ENCODE measurements at regions not wholly inside any gene's neighbourhood (a gene's known extent, or its start where the extent isn't known, plus 50 kb on each side); places are given as distances from the start of the nearest gene placed in this dataset.

DNA sequence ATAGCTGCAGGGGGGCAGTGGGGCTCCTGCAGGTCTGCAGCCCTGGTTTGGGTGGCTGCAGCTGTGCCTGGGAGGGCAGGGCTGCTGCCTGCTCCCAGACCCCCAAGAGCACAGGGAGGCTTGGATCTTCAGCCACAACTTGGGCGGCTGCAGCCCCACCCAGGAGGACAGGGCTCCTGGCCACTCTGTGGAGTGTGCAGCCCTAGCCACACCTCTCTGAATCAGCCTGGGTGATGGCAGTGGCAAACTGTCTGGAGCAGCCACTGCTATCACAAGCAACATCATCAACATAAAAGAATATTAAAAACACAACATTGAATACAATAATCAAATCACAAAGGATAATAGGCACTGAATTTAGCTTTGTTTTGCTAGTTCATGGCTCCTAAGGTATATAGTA lies 164.9 kb upstream of the SLC27A6 start:
- H3K4me3 ChIP-seq, result no peak overlapping the region
- H3K27ac ChIP-seq, result no peak overlapping the region
- TF ChIP-seq, protein P1, sequence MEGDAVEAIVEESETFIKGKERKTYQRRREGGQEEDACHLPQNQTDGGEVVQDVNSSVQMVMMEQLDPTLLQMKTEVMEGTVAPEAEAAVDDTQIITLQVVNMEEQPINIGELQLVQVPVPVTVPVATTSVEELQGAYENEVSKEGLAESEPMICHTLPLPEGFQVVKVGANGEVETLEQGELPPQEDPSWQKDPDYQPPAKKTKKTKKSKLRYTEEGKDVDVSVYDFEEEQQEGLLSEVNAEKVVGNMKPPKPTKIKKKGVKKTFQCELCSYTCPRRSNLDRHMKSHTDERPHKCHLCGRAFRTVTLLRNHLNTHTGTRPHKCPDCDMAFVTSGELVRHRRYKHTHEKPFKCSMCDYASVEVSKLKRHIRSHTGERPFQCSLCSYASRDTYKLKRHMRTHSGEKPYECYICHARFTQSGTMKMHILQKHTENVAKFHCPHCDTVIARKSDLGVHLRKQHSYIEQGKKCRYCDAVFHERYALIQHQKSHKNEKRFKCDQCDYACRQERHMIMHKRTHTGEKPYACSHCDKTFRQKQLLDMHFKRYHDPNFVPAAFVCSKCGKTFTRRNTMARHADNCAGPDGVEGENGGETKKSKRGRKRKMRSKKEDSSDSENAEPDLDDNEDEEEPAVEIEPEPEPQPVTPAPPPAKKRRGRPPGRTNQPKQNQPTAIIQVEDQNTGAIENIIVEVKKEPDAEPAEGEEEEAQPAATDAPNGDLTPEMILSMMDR (IDR thresholded peaks at IDR 0.05), result no peak
- TF ChIP-seq POLR2A (IDR thresholded peaks at IDR 0.05), result no peak
- no peaks in the 10 kb centered on the region for H3K27me3 ChIP-seq
- H3K4me1 ChIP-seq, result no peaks in the 10 kb centered on the region
- H3K36me3 ChIP-seq, result no peaks in the 10 kb centered on the region
- intact Hi-C loops (cut with DNase I), result no loop called here
- WGBS, 2 donors, result no CpG with 5 or more reads among the region's 1 CpG
- no peak for DNase-seq
- no peaks in the 10 kb centered on the region for H3K9me3 ChIP-seq

GRCh38 chr5:128813317-128814070 lies 151.8 kb upstream of the SLC27A6 start:
- Histone ChIP-seq H3K27me3 (no peaks in the 10 kb centered on the region), H3K9me3 (no peaks in the 10 kb centered on the region), H3K4me3 (no peak overlapping the region), H3K4me1 (no peaks in the 10 kb centered on the region), H3K36me3 (no peaks in the 10 kb centered on the region), H3K27ac (no peak overlapping the region)
- intact Hi-C loops (cut with DNase I), result no loop called here
- TF ChIP-seq POLR2A (IDR thresholded peaks at IDR 0.05), result no peak
- TF ChIP-seq, protein P1 (IDR thresholded peaks at IDR 0.05), result no peak
- DNase-seq, result no peak
- 80 to 85% methylated on average over 4 of the region's 4 CpGs for WGBS, 2 donors

DNA sequence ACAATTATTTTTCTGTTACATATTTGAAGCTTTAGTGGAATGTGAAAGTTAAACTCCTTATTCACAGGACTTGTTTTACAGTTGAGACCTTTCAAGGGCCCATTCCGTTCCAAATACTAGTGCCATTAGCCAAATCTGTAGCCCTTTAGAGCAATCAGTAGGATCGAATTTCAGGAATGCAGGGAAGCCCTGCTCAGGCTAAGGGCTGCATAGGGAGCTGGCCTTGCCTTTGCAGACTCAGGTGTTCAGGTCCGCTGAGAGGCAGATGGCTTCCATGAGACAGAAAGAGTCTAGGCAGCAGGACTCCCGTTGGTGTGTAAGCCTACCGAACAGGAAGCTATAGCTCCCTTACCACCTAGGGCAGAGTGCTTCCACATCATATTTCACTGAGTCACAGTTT lies 150.1 kb upstream of the SLC27A6 start:
- no peaks in the 10 kb centered on the region for H3K36me3 ChIP-seq

GRCh38 chr5:128825826-128826225 lies 139.5 kb upstream of the SLC27A6 start:
- intact Hi-C loops (cut with DNase I), result no loop called here
- no peak overlapping the region for H3K27ac ChIP-seq
- WGBS, 2 donors, result 8 to 26% methylated on average over 1 of the region's 1 CpG

More for the DNA sequence above, 150.1 kb upstream of the SLC27A6 start:
- no peak overlapping the region for H3K27ac ChIP-seq
- 61 to 71% methylated on average over 5 of the region's 5 CpGs for WGBS, 2 donors
- TF ChIP-seq POLR2A (IDR thresholded peaks at IDR 0.05), result no peak
- TF ChIP-seq, protein P1 (IDR thresholded peaks at IDR 0.05), result no peak
- H3K27me3 ChIP-seq, result no peaks in the 10 kb centered on the region
- H3K4me3 ChIP-seq, result no peak overlapping the region
- H3K9me3 ChIP-seq, result no peaks in the 10 kb centered on the region
- intact Hi-C loops (cut with DNase I), result no loop called here
- no peaks in the 10 kb centered on the region for H3K4me1 ChIP-seq
- no peak for DNase-seq

DNA sequence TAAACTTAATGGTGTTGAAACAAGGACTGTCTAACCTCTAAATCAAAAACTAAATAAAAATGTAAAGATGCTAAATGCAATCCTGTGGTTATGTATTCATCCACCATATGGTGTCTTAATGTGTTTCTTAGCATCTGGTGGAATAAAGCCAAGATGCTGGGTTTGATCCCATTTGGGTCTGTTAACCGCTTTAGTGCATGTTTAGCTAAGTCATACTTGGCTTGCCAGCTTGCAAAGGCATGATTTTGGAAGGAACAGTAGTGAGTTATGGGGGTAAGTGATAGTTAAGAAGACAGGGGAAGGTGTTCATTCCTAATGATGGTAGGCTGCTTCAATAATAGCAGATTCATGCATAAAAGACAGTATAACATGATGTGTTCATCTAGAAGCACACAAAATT lies 139.0 kb upstream of the SLC27A6 start:
- Histone ChIP-seq H3K4me1 (no peaks in the 10 kb centered on the region), H3K27me3 (no peaks in the 10 kb centered on the region), H3K36me3 (no peaks in the 10 kb centered on the region), H3K27ac (no peak overlapping the region), H3K9me3 (no peaks in the 10 kb centered on the region), H3K4me3 (no peak overlapping the region)
- no peak for DNase-seq
- intact Hi-C loops (cut with DNase I), result no loop called here
- 53 to 79% methylated on average over 1 of the region's 1 CpG for WGBS, 2 donors
- TF ChIP-seq, protein P1 (IDR thresholded peaks at IDR 0.05), result no peak
- no peak for TF ChIP-seq POLR2A (IDR thresholded peaks at IDR 0.05)

More at GRCh38 chr5:128825826-128826225, 139.5 kb upstream of the SLC27A6 start:
- no peaks in the 10 kb centered on the region for H3K27me3 ChIP-seq
- H3K9me3 ChIP-seq, result no peaks in the 10 kb centered on the region
- DNase-seq, result no peak
- TF ChIP-seq, protein P1 (IDR thresholded peaks at IDR 0.05), result no peak
- TF ChIP-seq POLR2A (IDR thresholded peaks at IDR 0.05), result no peak
- H3K36me3 ChIP-seq, result no peaks in the 10 kb centered on the region
- no peaks in the 10 kb centered on the region for H3K4me1 ChIP-seq
- H3K4me3 ChIP-seq, result no peak overlapping the region

Measured in esophagus squamous epithelium (tissue), 5 donors.